IMR-90 (cell line): ENCODE measurements at regions not wholly inside any gene's neighbourhood (a gene's known extent, or its start where the extent isn't known, plus 50 kb on each side); places are given as distances from the start of the nearest gene placed in this dataset.
A peak's percentile ranks its signal among the peaks of the same experiment; 100 is the strongest.

Experiments
- ATAC-seq: fragments of 200-7000 bp; cut with Tn5 transposase; 2 replicates; pipeline ENCODE4 v1.9.1; 2020; ENCODE audit warnings: low read depth, mild to moderate bottlenecking, moderate library complexity
- BruUV-seq: library from RNA; stranded (reverse); fragments of 400-500 nt; replicated peaks from 2 replicates; lab custom pipeline; 2021; lab: Mats Ljungman, UMichigan
- CTCF ChIA-PET: fragments of 300-600 bp; formaldehyde crosslinking; extraction: SDS; loops from one replicate; lab custom pipeline; 2021; ENCODE audit warnings: antibody characterized with exemption; lab: Yijun Ruan, JAX
- POLR2A ChIA-PET: fragments of 300-600 bp; sonication (Branson Sonifier 250); formaldehyde crosslinking; loops from one replicate; lab custom pipeline; 2022; ENCODE audit warnings: antibody characterized with exemption; ENCODE audit not compliant: unreplicated experiment; lab: Charles Lee
- DNase-seq: peaks from one replicate; pipeline ENCODE4 v3.0.0; 2013
- H2AFZ ChIP-seq: replicated peaks from 2 replicates; pipeline ENCODE3; 2013; ENCODE audit warnings: low read length, mild to moderate bottlenecking; ENCODE audit not compliant: poor library complexity
- H2AK5ac ChIP-seq: 2 replicates; pipeline ENCODE4 v1.6.1; 2013; ENCODE audit warnings: low read depth, low read length, inconsistent platforms
- H2AK9ac ChIP-seq: replicated peaks from 2 replicates; pipeline ENCODE3; 2013; ENCODE audit warnings: mild to moderate bottlenecking, low read depth, low read length, moderate library complexity; ENCODE audit not compliant: poor library complexity
- H2BK120ac ChIP-seq: 2 replicates; pipeline ENCODE4 v1.6.1; 2013; ENCODE audit warnings: low read depth, low read length, inconsistent platforms
- H2BK15ac ChIP-seq: 3 replicates; pipeline ENCODE4 v1.6.1; 2013; ENCODE audit warnings: low read depth, low read length, inconsistent platforms
- H2BK20ac ChIP-seq: 2 replicates; pipeline ENCODE4 v1.6.1; 2013; ENCODE audit warnings: low read depth, mild to moderate bottlenecking, inconsistent platforms, low read length, moderate library complexity
- H2BK5ac ChIP-seq: 2 replicates; pipeline ENCODE4 v1.6.1; 2013; ENCODE audit warnings: mild to moderate bottlenecking, low read depth, low read length, inconsistent platforms; ENCODE audit not compliant: poor library complexity, severe bottlenecking
- H3K14ac ChIP-seq: replicated peaks from 2 replicates; pipeline ENCODE4 v1.6.1; 2013; ENCODE audit warnings: low read depth, low read length, inconsistent platforms
- H3K18ac ChIP-seq: 2 replicates; pipeline ENCODE4 v1.6.1; 2013; ENCODE audit warnings: low read depth, low read length, control low read depth
- H3K23ac ChIP-seq: 2 replicates; pipeline ENCODE4 v1.6.1; 2013; ENCODE audit warnings: low read depth, low read length, inconsistent platforms
- H3K27ac ChIP-seq: 2 replicates; pipeline ENCODE4 v1.5.1; 2013; ENCODE audit warnings: mild to moderate bottlenecking, control low read depth, low read length; ENCODE audit not compliant: insufficient read depth
- H3K27me3 ChIP-seq: 2 replicates; pipeline ENCODE4 v1.6.1; 2013; ENCODE audit warnings: low read length; ENCODE audit not compliant: control insufficient read depth, insufficient read depth
- H3K36me3 ChIP-seq: 2 replicates; pipeline ENCODE4 v1.6.1; 2013; ENCODE audit warnings: low read length, mixed read lengths; ENCODE audit not compliant: control insufficient read depth, insufficient read depth
- H3K4ac ChIP-seq: 2 replicates; pipeline ENCODE4 v1.6.1; 2013; ENCODE audit warnings: low read depth, low read length, inconsistent platforms
- H3K4me1 ChIP-seq: 2 replicates; pipeline ENCODE4 v1.6.1; 2013; ENCODE audit warnings: low read length, mixed read lengths; ENCODE audit not compliant: control insufficient read depth, insufficient read depth
- H3K4me2 ChIP-seq: 2 replicates; pipeline ENCODE4 v1.6.1; 2013; ENCODE audit warnings: low read depth, mild to moderate bottlenecking, control low read depth, low read length, moderate library complexity
- H3K4me3 ChIP-seq: 2 replicates; pipeline ENCODE4 v1.5.1; 2013; ENCODE audit warnings: low read depth, mild to moderate bottlenecking, control low read depth, low read length, moderate library complexity; ENCODE audit not compliant: insufficient read depth
- H3K56ac ChIP-seq: 2 replicates; pipeline ENCODE4 v1.6.1; 2013; ENCODE audit warnings: low read length, inconsistent platforms; ENCODE audit not compliant: insufficient read depth; ENCODE audit errors: extremely low read depth
- H3K79me1 ChIP-seq, 2 experiments: 2 replicates each; pipeline ENCODE4 v1.6.1; 2013; ENCODE audit warnings: low read length in 2 of 2, inconsistent platforms in 1 of 2, low read depth in 1 of 2
- H3K9ac ChIP-seq: 2 replicates; pipeline ENCODE4 v1.6.1; 2013; ENCODE audit warnings: low read depth, low read length, control low read depth
- H3K9me1 ChIP-seq: 2 replicates; pipeline ENCODE4 v1.6.1; 2013; ENCODE audit warnings: low read length, inconsistent platforms; ENCODE audit not compliant: insufficient read depth
- H3K9me3 ChIP-seq: 2 replicates; pipeline ENCODE4 v1.6.1; 2013; ENCODE audit warnings: low read length; ENCODE audit not compliant: control insufficient read depth, insufficient read depth
- H4K20me1 ChIP-seq: 2 replicates; pipeline ENCODE4 v1.6.1; 2013; ENCODE audit warnings: low read length, inconsistent platforms; ENCODE audit not compliant: insufficient read depth
- H4K5ac ChIP-seq: 2 replicates; pipeline ENCODE4 v1.6.1; 2013; ENCODE audit warnings: mild to moderate bottlenecking, low read depth, low read length, control low read depth
- H4K8ac ChIP-seq, 2 experiments: 2 replicates each; pipeline ENCODE4 v1.6.1; 2013; ENCODE audit warnings: low read depth in 2 of 2, low read length in 2 of 2, control low read depth in 1 of 2, inconsistent platforms in 1 of 2
- H4K91ac ChIP-seq: 2 replicates; pipeline ENCODE4 v1.6.1; 2013; ENCODE audit warnings: low read depth, low read length, inconsistent platforms; ENCODE audit not compliant: insufficient read depth
- BHLHE40 ChIP-seq: fragments of 150-350 bp; IDR thresholded peaks from 2 replicates; pipeline ENCODE4 v1.6.1; 2016; ENCODE audit warnings: mild to moderate bottlenecking, low read depth, low read length
- CEBPB ChIP-seq: IDR thresholded peaks from 2 replicates; pipeline ENCODE4 v1.6.1; 2012; ENCODE audit warnings: low read depth, low read length, improper control_type of control experiment
- CHD1 ChIP-seq: IDR thresholded peaks from 2 replicates; pipeline ENCODE4 v1.6.1; 2012; ENCODE audit warnings: low read depth, low read length, improper control_type of control experiment
- CTCF ChIP-seq: conservative IDR thresholded peaks from 2 replicates; pipeline ENCODE4 v1.5.1; 2012; ENCODE audit warnings: mild to moderate bottlenecking, low read depth, low read length, improper control_type of control experiment
- ELK1 ChIP-seq: fragments of 150-350 bp; IDR thresholded peaks from 2 replicates; pipeline ENCODE4 v1.6.1; 2016; ENCODE audit warnings: low read depth, mild to moderate bottlenecking, low read length, moderate library complexity, borderline replicate concordance
- FOS ChIP-seq: fragments of 150-350 bp; IDR thresholded peaks from 2 replicates; pipeline ENCODE4 v1.6.1; 2016; ENCODE audit warnings: low read depth, low read length
- MAFK ChIP-seq: IDR thresholded peaks from 2 replicates; pipeline ENCODE4 v1.6.1; 2012; ENCODE audit warnings: low read depth, low read length, improper control_type of control experiment
- MAZ ChIP-seq: IDR thresholded peaks from 2 replicates; pipeline ENCODE4 v1.6.1; 2012; ENCODE audit warnings: low read depth, mild to moderate bottlenecking, low read length, improper control_type of control experiment, moderate library complexity, borderline replicate concordance
- MXI1 ChIP-seq: IDR thresholded peaks from 2 replicates; pipeline ENCODE4 v1.6.1; 2012; ENCODE audit warnings: low read depth, mild to moderate bottlenecking, low read length, moderate library complexity, borderline replicate concordance
- NFE2L2 ChIP-seq: fragments of 150-350 bp; IDR thresholded peaks from 2 replicates; pipeline ENCODE4 v1.6.1; 2016; ENCODE audit warnings: low read depth, mild to moderate bottlenecking, low read length
- POLR2A ChIP-seq: IDR thresholded peaks from 2 replicates; pipeline ENCODE4 v1.6.1; 2012; ENCODE audit warnings: mild to moderate bottlenecking, low read depth, low read length
- RAD21 ChIP-seq: IDR thresholded peaks from 2 replicates; pipeline ENCODE4 v1.6.1; 2012; ENCODE audit warnings: low read length, improper control_type of control experiment
- RCOR1 ChIP-seq: IDR thresholded peaks from 2 replicates; pipeline ENCODE4 v1.6.1; 2012; ENCODE audit warnings: mild to moderate bottlenecking, low read length, improper control_type of control experiment; ENCODE audit not compliant: insufficient replicate concordance
- RFX5 ChIP-seq: IDR thresholded peaks from 2 replicates; pipeline ENCODE4 v1.8.0; 2012; ENCODE audit warnings: low read depth, mild to moderate bottlenecking, low read length, moderate library complexity
- SMC3 ChIP-seq: fragments of 150-350 bp; IDR thresholded peaks from 2 replicates; pipeline ENCODE4 v1.6.1; 2016; ENCODE audit warnings: low read depth, mild to moderate bottlenecking, antibody characterized with exemption, low read length, moderate library complexity
- USF2 ChIP-seq: fragments of 150-350 bp; IDR thresholded peaks from 2 replicates; pipeline ENCODE4 v1.6.1; 2017; ENCODE audit warnings: mild to moderate bottlenecking, antibody characterized with exemption, low read length, low read depth
- WGBS, 2 experiments: methylation state at CpG; one replicate each; pipeline versions ENCODE4 v1.1.5 to v1.1.7; 2013; ENCODE audit warnings: missing lambda C conversion rate in 2 of 2; ENCODE audit not compliant: insufficient read length in 1 of 2; ENCODE audit errors: extremely low coverage in 2 of 2; 5-methylcytosine and 5-hydroxymethylcytosine counted together
- dilution Hi-C: fragments of 300-500 bp; cut with HindIII; formaldehyde crosslinking; loops from one replicate; pipeline ENCODE4 v1.14.3; 2018; ENCODE audit warnings: low sequenced_read_pairs; ENCODE audit not compliant: unreplicated experiment
- in situ Hi-C: fragments of 300-500 bp; cut with MboI; formaldehyde crosslinking; loops from 3 replicates; pipeline ENCODE4 v1.14.3; 2019; ENCODE audit warnings: low sequenced_read_pairs, inconsistent platforms, mixed read lengths
- intact Hi-C: fragments of 100-400 bp; cut with micrococcal nuclease; formaldehyde crosslinking; loops from 2 replicates; pipeline ENCODE4 v1.10.0; 2022

GRCh38 chr2:15023221-15023620 lies 390.7 kb downstream of the LRATD1 start:
- CTCF ChIA-PET = no interaction called here

More at GRCh38 chr2:15023221-15023620, 390.7 kb downstream of the LRATD1 start:
- no peak for ATAC-seq
- H3K27me3 ChIP-seq = no peaks in the 10 kb centered on the region
- BruUV-seq = no TSS peak
- WGBS, 2 experiments = no CpG with 5 or more reads among the region's 1 CpG
- H2BK15ac ChIP-seq = no peak overlapping the region
- no peak overlapping the region for H2BK120ac ChIP-seq
- no peak overlapping the region for H3K14ac ChIP-seq
- no peak overlapping the region for H3K18ac ChIP-seq
- no peaks in the 10 kb centered on the region for H3K9me1 ChIP-seq
- no peak overlapping the region for H2BK20ac ChIP-seq
- TF ChIP-seq RAD21 (no peak), MAFK (no peak), POLR2A (no peak), CEBPB (no peak), SMC3 (no peak), RFX5 (no peak), BHLHE40 (no peak), NFE2L2 (no peak), FOS (no peak), ELK1 (no peak), USF2 (no peak), MAZ (no peak), MXI1 (no peak), RCOR1 (no peak), CHD1 (no peak), CTCF (no peak)
- H3K9me3 ChIP-seq = no peaks in the 10 kb centered on the region
- no peak overlapping the region for H4K8ac ChIP-seq
- intact Hi-C loops (no loop called here), dilution Hi-C loops (no loop called here), in situ Hi-C loops (no loop called here)
- no peak overlapping the region for H4K91ac ChIP-seq
- no peak overlapping the region for H3K23ac ChIP-seq
- peak; percentile 62 for DNase-seq
- H3K4me1 ChIP-seq = no peaks in the 10 kb centered on the region
- H2AFZ ChIP-seq = no peak overlapping the region
- no peak overlapping the region for H2BK5ac ChIP-seq
- H3K4me3 ChIP-seq = no peak overlapping the region
- no peak overlapping the region for H2AK5ac ChIP-seq
- H3K4me2 ChIP-seq = no peak overlapping the region
- no peak overlapping the region for H3K9ac ChIP-seq
- no peak overlapping the region for H2AK9ac ChIP-seq
- H3K36me3 ChIP-seq = no peaks in the 10 kb centered on the region
- H3K79me1 ChIP-seq = no peaks in the 10 kb centered on the region
- H4K5ac ChIP-seq = no peak overlapping the region
- no peak overlapping the region for H3K27ac ChIP-seq
- no peak overlapping the region for H3K56ac ChIP-seq
- no peak overlapping the region for H3K4ac ChIP-seq
- POLR2A ChIA-PET = no interaction called here
- no peaks in the 10 kb centered on the region for H4K20me1 ChIP-seq
